HCT116 (cell line): ENCODE measurements at regions not wholly inside any gene's neighbourhood (a gene's known extent, or its start where the extent isn't known, plus 50 kb on each side); places are given as distances from the start of the nearest gene placed in this dataset.

Source experiments
- ATAC-seq: fragments of 200-7000 bp; cut with Tn5 transposase; 2 replicates; pipeline ENCODE4 v1.9.1; 2020; ENCODE audit warnings: mild to moderate bottlenecking, moderate library complexity
- BruUV-seq: library from RNA; stranded (reverse); fragments of 400-500 nt; replicated peaks from 2 replicates; lab custom pipeline; 2021; lab: Mats Ljungman, UMichigan
- CTCF ChIA-PET: fragments of 300-600 bp; sonication (Branson Sonifier 250); formaldehyde crosslinking; loops from one replicate; lab custom pipeline; 2021; ENCODE audit warnings: antibody characterized with exemption; lab: Charles Lee
- POLR2A ChIA-PET: fragments of 300-600, 350-600 bp; sonication (Branson Sonifier 250); formaldehyde crosslinking; loops from one replicate; lab custom pipeline; 2021; ENCODE audit warnings: antibody characterized with exemption; lab: Charles Lee
- RAD21 ChIA-PET, 2 experiments: fragments of 300-600 bp; sonication (Branson Sonifier 250); formaldehyde crosslinking; loops; one replicate each; lab custom pipeline; 2023; ENCODE audit warnings: low total read pairs in 2 of 2; ENCODE audit not compliant: uncharacterized antibody in 2 of 2, unreplicated experiment in 2 of 2, low non-redundant PET in 1 of 2; lab: Charles Lee
- DNase-seq: peaks from one replicate; pipeline ENCODE4 v3.0.0-alpha.2; 2010; ENCODE audit warnings: low read depth, low spot score
- H2AFZ ChIP-seq: fragments of 200-600 bp; shearing (Covaris generic), sonication (generic); 2 replicates; pipeline ENCODE4 v1.6.1; 2017; ENCODE audit warnings: low read depth, mixed run types, mixed read lengths, antibody characterized with exemption, low read length; ENCODE audit not compliant: poor library complexity, severe bottlenecking
- H3K27ac ChIP-seq: 2 replicates; pipeline ENCODE4 v1.5.1; 2012; ENCODE audit warnings: low read depth, low read length
- H3K27me3 ChIP-seq: fragments of 200-600 bp; sonication (generic); 2 replicates; pipeline ENCODE4 v1.6.1; 2016; ENCODE audit warnings: mixed run types, low read length, mixed read lengths; ENCODE audit not compliant: insufficient read depth
- H3K36me3 ChIP-seq, 2 experiments: fragments of 200-500 bp in 1 of 2; fragments of 200-600 bp in 1 of 2; sonication (Bioruptor generic) in 1 of 2; sonication (generic) in 1 of 2; 2 replicates each; pipeline versions ENCODE4 v1.5.1 to v1.6.1; 2014 to 2016; ENCODE audit warnings: low read length in 2 of 2, inconsistent platforms in 1 of 2, mixed read lengths in 1 of 2, mixed run types in 1 of 2; ENCODE audit not compliant: insufficient read depth in 2 of 2, control insufficient read depth in 1 of 2
- H3K4me1 ChIP-seq, 2 experiments: fragments of 200-600 bp in 1 of 2; sonication (generic) in 1 of 2; 2 replicates each; pipeline versions ENCODE4 v1.5.1 to v1.6.1; 2012 to 2017; ENCODE audit warnings: low read length in 2 of 2, inconsistent platforms in 1 of 2, mild to moderate bottlenecking in 1 of 2, mixed read lengths in 1 of 2, mixed run types in 1 of 2, moderate library complexity in 1 of 2; ENCODE audit not compliant: insufficient read depth in 2 of 2, control insufficient read depth in 1 of 2
- H3K4me2 ChIP-seq: fragments of 200-600 bp; sonication (generic); 2 replicates; pipeline ENCODE4 v1.6.1; 2017; ENCODE audit warnings: mixed run types, low read length, mixed read lengths
- H3K4me3 ChIP-seq, 2 experiments: fragments of 200-600 bp in 1 of 2; sonication (generic) in 1 of 2; replicated peaks in 1 of 2; 2 replicates each; pipeline ENCODE4 v1.5.1; 2011 to 2016; ENCODE audit warnings: low read length in 2 of 2, control low read depth in 1 of 2, low read depth in 1 of 2, mild to moderate bottlenecking in 1 of 2, mixed read lengths in 1 of 2, mixed run types in 1 of 2
- H3K79me2 ChIP-seq: fragments of 200-600 bp; sonication (generic); 2 replicates; pipeline ENCODE4 v1.6.1; 2017; ENCODE audit warnings: mild to moderate bottlenecking, mixed run types, low read length, moderate library complexity, mixed read lengths; ENCODE audit not compliant: insufficient read depth
- H3K9ac ChIP-seq: fragments of 200-600 bp; sonication (generic); 2 replicates; pipeline ENCODE4 v1.6.1; 2016; ENCODE audit warnings: low read length, mixed read lengths
- H3K9me2 ChIP-seq: fragments of 200-600 bp; sonication (generic), shearing (Covaris generic); 2 replicates; pipeline ENCODE4 v1.6.1; 2017; ENCODE audit warnings: mixed run types, mild to moderate bottlenecking, moderate library complexity; ENCODE audit not compliant: insufficient read depth
- H3K9me3 ChIP-seq, 2 experiments: fragments of 200-500 bp in 1 of 2; fragments of 200-600 bp in 1 of 2; sonication (Bioruptor generic) in 1 of 2; sonication (generic) in 1 of 2; 2 replicates each; pipeline ENCODE4 v1.6.1; 2014 to 2017; ENCODE audit warnings: low read length in 2 of 2, mixed read lengths in 2 of 2, inconsistent platforms in 1 of 2, low read depth in 1 of 2, mild to moderate bottlenecking in 1 of 2, mixed run types in 1 of 2, moderate library complexity in 1 of 2; ENCODE audit not compliant: control insufficient read depth in 1 of 2, insufficient read depth in 1 of 2
- H4K20me1 ChIP-seq: fragments of 200-600 bp; sonication (generic), shearing (Covaris generic); 2 replicates; pipeline ENCODE4 v1.6.1; 2017; ENCODE audit warnings: mixed run types, mild to moderate bottlenecking, moderate library complexity; ENCODE audit not compliant: insufficient read depth
- CBX3 ChIP-seq: IDR thresholded peaks from 2 replicates; pipeline ENCODE4 v1.6.1; 2012; ENCODE audit warnings: low read depth
- ELF1 ChIP-seq: IDR thresholded peaks from 2 replicates; pipeline ENCODE4 v1.6.1; 2012; ENCODE audit warnings: low read depth, borderline replicate concordance
- EZH2phosphoT487 ChIP-seq: fragments of 200-600 bp; IDR thresholded peaks from 2 replicates; pipeline ENCODE4 v1.6.1; 2018; ENCODE audit warnings: antibody characterized with exemption, borderline replicate concordance
- POLR2A ChIP-seq: IDR thresholded peaks from 2 replicates; pipeline ENCODE4 v1.7.0; 2011; ENCODE audit warnings: borderline replicate concordance; ENCODE audit not compliant: insufficient read depth, insufficient read length; ENCODE audit errors: extremely low read depth
- SIN3A ChIP-seq: IDR thresholded peaks from 2 replicates; pipeline ENCODE4 v1.6.1; 2012; ENCODE audit warnings: low read depth
- ZNF274 ChIP-seq: fragments of 200-500 bp; sonication (Bioruptor generic); IDR thresholded peaks from 2 replicates; pipeline ENCODE4 v1.6.1; 2014; ENCODE audit warnings: mild to moderate bottlenecking, low read depth, low read length, inconsistent platforms
- intact Hi-C: fragments of 100-400 bp; cut with micrococcal nuclease; formaldehyde crosslinking; loops from 2 replicates; pipeline ENCODE4 v1.10.0; 2022
- TF ChIP-seq, protein P1 (sequence below): IDR thresholded peaks from 2 replicates; pipeline ENCODE4 v1.6.1; 2012; ENCODE audit warnings: low read depth
- TF ChIP-seq, protein P2 (sequence below): IDR thresholded peaks from 2 replicates; pipeline ENCODE4 v1.6.1; 2011; ENCODE audit warnings: mild to moderate bottlenecking, low read length, moderate library complexity; ENCODE audit not compliant: insufficient replicate concordance; ENCODE audit errors: extremely low read depth
- TF ChIP-seq, protein P3 (sequence below): IDR thresholded peaks from 2 replicates; pipeline ENCODE4 v1.6.1; 2012
- TF ChIP-seq, protein P4 (sequence below), 3 experiments: fragments of 200-600 bp in 1 of 3; sonication (generic) in 1 of 3; IDR thresholded peaks in 2 of 3; conservative IDR thresholded peaks in 1 of 3; 2 replicates each; pipeline ENCODE4 v1.5.1; 2012 to 2017; ENCODE audit warnings: low read depth in 2 of 3, low read length in 2 of 3, antibody characterized with exemption in 1 of 3, borderline replicate concordance in 1 of 3, control low read depth in 1 of 3, mild to moderate bottlenecking in 1 of 3, mixed read lengths in 1 of 3, mixed run types in 1 of 3, moderate library complexity in 1 of 3; ENCODE audit not compliant: insufficient read depth in 1 of 3

DNA sequence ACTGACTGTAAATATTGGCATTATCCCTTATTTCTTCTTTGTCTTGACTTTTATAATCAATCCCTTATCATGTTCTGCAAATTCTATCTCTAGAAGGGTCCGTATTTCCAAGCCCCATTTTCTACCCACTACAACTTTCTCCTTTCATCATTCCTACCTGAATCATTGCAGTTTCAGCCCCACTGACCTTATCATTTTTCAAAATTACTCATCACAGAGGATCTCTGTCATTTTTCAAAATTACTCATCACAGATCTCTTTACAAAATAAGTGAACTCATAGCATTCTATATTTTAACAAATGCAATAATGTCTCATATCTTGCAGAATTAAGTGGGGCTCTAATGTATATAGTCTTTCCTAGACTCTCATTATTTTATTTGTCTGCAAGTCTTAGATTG lies 256.9 kb upstream of the COX7C start:
- TF ChIP-seq SIN3A (no peak), ZNF274 (no peak), ELF1 (no peak)

DNA sequence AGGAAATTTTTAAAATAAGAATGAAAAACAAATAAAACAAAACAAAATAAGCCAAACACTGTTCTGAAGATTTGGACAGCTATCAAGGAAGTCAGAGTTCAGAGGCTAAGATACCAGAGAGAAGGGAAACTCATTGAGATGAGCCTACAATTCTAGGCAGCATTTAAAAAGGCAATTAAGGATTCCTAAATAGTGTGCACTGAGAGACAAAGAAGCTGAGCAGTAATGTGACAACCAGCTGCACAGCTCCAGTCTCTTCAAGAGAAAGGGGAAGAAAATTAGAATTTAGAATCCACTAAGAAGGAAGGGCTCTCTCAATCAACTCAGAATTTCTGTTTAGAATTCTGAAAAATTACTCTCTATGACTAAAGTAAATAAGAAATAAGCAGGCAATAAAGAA lies 246.7 kb upstream of the COX7C start:
- ChIA-PET POLR2A (no interaction called here), RAD21 (no interaction called here), CTCF (no interaction called here)
- H3K4me3 ChIP-seq: no peak overlapping the region
- no peak for ATAC-seq
- H3K9ac ChIP-seq: no peak overlapping the region
- H3K36me3 ChIP-seq: no peaks in the 10 kb centered on the region
- no TSS peak for BruUV-seq
- no peaks in the 10 kb centered on the region for H3K27me3 ChIP-seq
- intact Hi-C loops: no loop called here
- no peak for DNase-seq
- no peak overlapping the region for H3K4me2 ChIP-seq
- no peak overlapping the region for H2AFZ ChIP-seq
- no peaks in the 10 kb centered on the region for H3K9me2 ChIP-seq
- no peak overlapping the region for H3K27ac ChIP-seq
- H4K20me1 ChIP-seq: no peaks in the 10 kb centered on the region
- H3K4me1 ChIP-seq: no peaks in the 10 kb centered on the region
- H3K79me2 ChIP-seq: no peaks in the 10 kb centered on the region
- H3K9me3 ChIP-seq: no peaks in the 10 kb centered on the region
- TF ChIP-seq, protein P1, sequence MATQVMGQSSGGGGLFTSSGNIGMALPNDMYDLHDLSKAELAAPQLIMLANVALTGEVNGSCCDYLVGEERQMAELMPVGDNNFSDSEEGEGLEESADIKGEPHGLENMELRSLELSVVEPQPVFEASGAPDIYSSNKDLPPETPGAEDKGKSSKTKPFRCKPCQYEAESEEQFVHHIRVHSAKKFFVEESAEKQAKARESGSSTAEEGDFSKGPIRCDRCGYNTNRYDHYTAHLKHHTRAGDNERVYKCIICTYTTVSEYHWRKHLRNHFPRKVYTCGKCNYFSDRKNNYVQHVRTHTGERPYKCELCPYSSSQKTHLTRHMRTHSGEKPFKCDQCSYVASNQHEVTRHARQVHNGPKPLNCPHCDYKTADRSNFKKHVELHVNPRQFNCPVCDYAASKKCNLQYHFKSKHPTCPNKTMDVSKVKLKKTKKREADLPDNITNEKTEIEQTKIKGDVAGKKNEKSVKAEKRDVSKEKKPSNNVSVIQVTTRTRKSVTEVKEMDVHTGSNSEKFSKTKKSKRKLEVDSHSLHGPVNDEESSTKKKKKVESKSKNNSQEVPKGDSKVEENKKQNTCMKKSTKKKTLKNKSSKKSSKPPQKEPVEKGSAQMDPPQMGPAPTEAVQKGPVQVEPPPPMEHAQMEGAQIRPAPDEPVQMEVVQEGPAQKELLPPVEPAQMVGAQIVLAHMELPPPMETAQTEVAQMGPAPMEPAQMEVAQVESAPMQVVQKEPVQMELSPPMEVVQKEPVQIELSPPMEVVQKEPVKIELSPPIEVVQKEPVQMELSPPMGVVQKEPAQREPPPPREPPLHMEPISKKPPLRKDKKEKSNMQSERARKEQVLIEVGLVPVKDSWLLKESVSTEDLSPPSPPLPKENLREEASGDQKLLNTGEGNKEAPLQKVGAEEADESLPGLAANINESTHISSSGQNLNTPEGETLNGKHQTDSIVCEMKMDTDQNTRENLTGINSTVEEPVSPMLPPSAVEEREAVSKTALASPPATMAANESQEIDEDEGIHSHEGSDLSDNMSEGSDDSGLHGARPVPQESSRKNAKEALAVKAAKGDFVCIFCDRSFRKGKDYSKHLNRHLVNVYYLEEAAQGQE: no peak
- TF ChIP-seq CBX3 (no peak), POLR2A (no peak), EZH2phosphoT487 (no peak), ZNF274 (no peak)
- TF ChIP-seq, protein P2, sequence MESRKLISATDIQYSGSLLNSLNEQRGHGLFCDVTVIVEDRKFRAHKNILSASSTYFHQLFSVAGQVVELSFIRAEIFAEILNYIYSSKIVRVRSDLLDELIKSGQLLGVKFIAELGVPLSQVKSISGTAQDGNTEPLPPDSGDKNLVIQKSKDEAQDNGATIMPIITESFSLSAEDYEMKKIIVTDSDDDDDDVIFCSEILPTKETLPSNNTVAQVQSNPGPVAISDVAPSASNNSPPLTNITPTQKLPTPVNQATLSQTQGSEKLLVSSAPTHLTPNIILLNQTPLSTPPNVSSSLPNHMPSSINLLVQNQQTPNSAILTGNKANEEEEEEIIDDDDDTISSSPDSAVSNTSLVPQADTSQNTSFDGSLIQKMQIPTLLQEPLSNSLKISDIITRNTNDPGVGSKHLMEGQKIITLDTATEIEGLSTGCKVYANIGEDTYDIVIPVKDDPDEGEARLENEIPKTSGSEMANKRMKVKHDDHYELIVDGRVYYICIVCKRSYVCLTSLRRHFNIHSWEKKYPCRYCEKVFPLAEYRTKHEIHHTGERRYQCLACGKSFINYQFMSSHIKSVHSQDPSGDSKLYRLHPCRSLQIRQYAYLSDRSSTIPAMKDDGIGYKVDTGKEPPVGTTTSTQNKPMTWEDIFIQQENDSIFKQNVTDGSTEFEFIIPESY: no peak
- TF ChIP-seq, protein P3, sequence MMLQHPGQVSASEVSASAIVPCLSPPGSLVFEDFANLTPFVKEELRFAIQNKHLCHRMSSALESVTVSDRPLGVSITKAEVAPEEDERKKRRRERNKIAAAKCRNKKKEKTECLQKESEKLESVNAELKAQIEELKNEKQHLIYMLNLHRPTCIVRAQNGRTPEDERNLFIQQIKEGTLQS: no peak
- TF ChIP-seq, protein P4, sequence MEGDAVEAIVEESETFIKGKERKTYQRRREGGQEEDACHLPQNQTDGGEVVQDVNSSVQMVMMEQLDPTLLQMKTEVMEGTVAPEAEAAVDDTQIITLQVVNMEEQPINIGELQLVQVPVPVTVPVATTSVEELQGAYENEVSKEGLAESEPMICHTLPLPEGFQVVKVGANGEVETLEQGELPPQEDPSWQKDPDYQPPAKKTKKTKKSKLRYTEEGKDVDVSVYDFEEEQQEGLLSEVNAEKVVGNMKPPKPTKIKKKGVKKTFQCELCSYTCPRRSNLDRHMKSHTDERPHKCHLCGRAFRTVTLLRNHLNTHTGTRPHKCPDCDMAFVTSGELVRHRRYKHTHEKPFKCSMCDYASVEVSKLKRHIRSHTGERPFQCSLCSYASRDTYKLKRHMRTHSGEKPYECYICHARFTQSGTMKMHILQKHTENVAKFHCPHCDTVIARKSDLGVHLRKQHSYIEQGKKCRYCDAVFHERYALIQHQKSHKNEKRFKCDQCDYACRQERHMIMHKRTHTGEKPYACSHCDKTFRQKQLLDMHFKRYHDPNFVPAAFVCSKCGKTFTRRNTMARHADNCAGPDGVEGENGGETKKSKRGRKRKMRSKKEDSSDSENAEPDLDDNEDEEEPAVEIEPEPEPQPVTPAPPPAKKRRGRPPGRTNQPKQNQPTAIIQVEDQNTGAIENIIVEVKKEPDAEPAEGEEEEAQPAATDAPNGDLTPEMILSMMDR (IDR thresholded peaks at IDR 0.05 in 2 of 3, conservative IDR thresholded peaks at IDR 0.05 in 1 of 3; ENCODE audit: borderline replicate concordance in 1 of 3, insufficient read depth in 1 of 3, low read depth in 2 of 3, low read length in 2 of 3): no peak

More for the DNA sequence above, 256.9 kb upstream of the COX7C start:
- no peak overlapping the region for H3K9ac ChIP-seq
- ChIA-PET CTCF (no interaction called here), POLR2A (no interaction called here), RAD21 (no interaction called here)
- H3K79me2 ChIP-seq: no peaks in the 10 kb centered on the region
- no peak overlapping the region for H3K27ac ChIP-seq
- H4K20me1 ChIP-seq: no peaks in the 10 kb centered on the region
- no TSS peak for BruUV-seq
- DNase-seq: no peak
- no peaks in the 10 kb centered on the region for H3K9me3 ChIP-seq
- intact Hi-C loops: no loop called here
- no peak overlapping the region for H3K4me3 ChIP-seq
- H3K4me2 ChIP-seq: no peak overlapping the region
- no peaks in the 10 kb centered on the region for H3K4me1 ChIP-seq
- H3K27me3 ChIP-seq: no peaks in the 10 kb centered on the region
- no peaks in the 10 kb centered on the region for H3K9me2 ChIP-seq
- no peak for ATAC-seq
- no peaks in the 10 kb centered on the region for H3K36me3 ChIP-seq
- H2AFZ ChIP-seq: no peak overlapping the region
